Activated naive CD4-positive, alpha-beta T cell treated with anti-CD3 and anti-CD28 coated beads, Interleukin-2, amount 50 U/mL, for 72 hours (primary cell): ENCODE measurements at regions not wholly inside any gene's neighbourhood (a gene's known extent, or its start where the extent isn't known, plus 50 kb on each side); places are given as distances from the start of the nearest gene placed in this dataset.
"Not testable (repeated sequence)": the region's sequence is repeated elsewhere in the genome, so short reads cannot be mapped to it uniquely, and the experiment has no call there.

Experiments
- ATAC-seq, 2 donors: fragments of 150-1000 bp; cut with Tn5 transposase; 2 replicates each; pipeline ENCODE4 v1.10.0; 2021; ENCODE audit warnings: mild to moderate bottlenecking in 2 of 2, moderate library complexity in 2 of 2
- DNase-seq, 2 donors: peaks; one replicate each; pipeline ENCODE4 v3.0.0; 2021 to 2022; ENCODE audit warnings: low spot score in 2 of 2
- H3K27ac Mint-ChIP-seq, 2 donors: one replicate each; pipeline ENCODE4 v1.8.0; 2022; ENCODE audit warnings: mild to moderate bottlenecking in 2 of 2, mixed read lengths in 2 of 2
- H3K36me3 Mint-ChIP-seq, 2 donors: one replicate each; pipeline ENCODE4 v1.8.0; 2022; ENCODE audit warnings: mixed read lengths in 2 of 2
- H3K9me3 Mint-ChIP-seq, 2 donors: one replicate each; pipeline ENCODE4 v1.8.0; 2022; ENCODE audit warnings: mixed read lengths in 2 of 2

GRCh38 chr6:74000666-74001490 is 304.9 kb downstream of the CD109 start:
- no peak for DNase-seq
- Mint-ChIP-seq H3K9me3 (peaks cover 4% of the 10 kb centered on the region in 2 donors), H3K27ac (no peak overlapping the region), H3K36me3 (no peaks in the 10 kb centered on the region)
- no peak for ATAC-seq

- not testable (repeated sequence) for H3K9me3 Mint-ChIP-seq, H3K36me3 Mint-ChIP-seq, DNase-seq, H3K27ac Mint-ChIP-seq, ATAC-seq
Observed at GRCh38 chr6:73990609-73991238, 294.7 kb downstream of the CD109 start.

- Mint-ChIP-seq H3K9me3 (peaks cover 0 to 5% of the 10 kb centered on the region in 2 donors), H3K27ac (no peak overlapping the region), H3K36me3 (no peaks in the 10 kb centered on the region)
- ATAC-seq (no peak), DNase-seq (no peak)
Observed at GRCh38 chr6:73989428-73989827, 293.4 kb downstream of the CD109 start.

GRCh38 chr6:73985891-73986290 is 289.9 kb downstream of the CD109 start:
- H3K9me3 Mint-ChIP-seq: peaks cover 3 to 5% of the 10 kb centered on the region in 2 donors
- H3K27ac Mint-ChIP-seq: no peak overlapping the region
- ATAC-seq (no peak), DNase-seq (no peak)
- no peaks in the 10 kb centered on the region for H3K36me3 Mint-ChIP-seq

GRCh38 chr6:73984571-73985210 is 288.7 kb downstream of the CD109 start:
- ATAC-seq (no peak), DNase-seq (no peak)
- Mint-ChIP-seq H3K27ac (no peak overlapping the region), H3K36me3 (no peaks in the 10 kb centered on the region), H3K9me3 (peaks cover 4 to 5% of the 10 kb centered on the region in 2 donors)

GRCh38 chr6:73983367-73983766 is 287.4 kb downstream of the CD109 start:
- ATAC-seq (no peak), DNase-seq (no peak)
- Mint-ChIP-seq H3K27ac (no peak overlapping the region), H3K36me3 (no peaks in the 10 kb centered on the region), H3K9me3 (peaks cover 0 to 4% of the 10 kb centered on the region in 2 donors)

GRCh38 chr6:73980096-73980495 is 284.1 kb downstream of the CD109 start:
- H3K36me3 Mint-ChIP-seq: no peaks in the 10 kb centered on the region
- ATAC-seq (no peak), DNase-seq (no peak)
- H3K27ac Mint-ChIP-seq: no peak overlapping the region
- H3K9me3 Mint-ChIP-seq: peaks cover 0 to 4% of the 10 kb centered on the region in 2 donors

GRCh38 chr6:73978330-73978729 is 282.3 kb downstream of the CD109 start:
- ATAC-seq: no peak
- peaks cover 0 to 4% of the 10 kb centered on the region in 2 donors for H3K9me3 Mint-ChIP-seq
- H3K36me3 Mint-ChIP-seq: no peaks in the 10 kb centered on the region
- DNase-seq: no peak
- no peak overlapping the region for H3K27ac Mint-ChIP-seq

GRCh38 chr6:73972518-73972917 is 276.5 kb downstream of the CD109 start:
- H3K36me3 Mint-ChIP-seq, H3K27ac Mint-ChIP-seq, DNase-seq, ATAC-seq, H3K9me3 Mint-ChIP-seq: not testable (repeated sequence)

GRCh38 chr6:73969971-73970970 is 274.3 kb downstream of the CD109 start:
- Mint-ChIP-seq H3K27ac (no peak overlapping the region), H3K36me3 (no peaks in the 10 kb centered on the region), H3K9me3 (no peaks in the 10 kb centered on the region)
- DNase-seq (no peak), ATAC-seq (no peak)

- Mint-ChIP-seq H3K27ac (no peak overlapping the region), H3K36me3 (no peaks in the 10 kb centered on the region), H3K9me3 (no peaks in the 10 kb centered on the region)
- DNase-seq (no peak), ATAC-seq (no peak)
Observed at GRCh38 chr6:73968221-73968757, 272.3 kb downstream of the CD109 start.

GRCh38 chr6:73965539-73966029 is 269.6 kb downstream of the CD109 start:
- DNase-seq: no peak
- Mint-ChIP-seq H3K36me3 (no peaks in the 10 kb centered on the region), H3K9me3 (no peaks in the 10 kb centered on the region), H3K27ac (no peak overlapping the region)
- no peak for ATAC-seq

GRCh38 chr6:73964241-73964854 is 268.3 kb downstream of the CD109 start:
- Mint-ChIP-seq H3K9me3 (no peaks in the 10 kb centered on the region), H3K27ac (no peak overlapping the region), H3K36me3 (no peaks in the 10 kb centered on the region)
- DNase-seq (no peak), ATAC-seq (no peak)

GRCh38 chr6:73962884-73963283 is 266.9 kb downstream of the CD109 start:
- DNase-seq (no peak), ATAC-seq (no peak)
- no peaks in the 10 kb centered on the region for H3K9me3 Mint-ChIP-seq
- H3K27ac Mint-ChIP-seq: no peak overlapping the region
- no peaks in the 10 kb centered on the region for H3K36me3 Mint-ChIP-seq

GRCh38 chr6:73956305-73956704 is 260.3 kb downstream of the CD109 start:
- H3K36me3 Mint-ChIP-seq: no peaks in the 10 kb centered on the region
- DNase-seq (no peak), ATAC-seq (no peak)
- no peak overlapping the region for H3K27ac Mint-ChIP-seq
- no peaks in the 10 kb centered on the region for H3K9me3 Mint-ChIP-seq

GRCh38 chr6:73955800-73956199 is 259.8 kb downstream of the CD109 start:
- DNase-seq (no peak), ATAC-seq (no peak)
- H3K36me3 Mint-ChIP-seq: no peaks in the 10 kb centered on the region
- no peak overlapping the region for H3K27ac Mint-ChIP-seq
- H3K9me3 Mint-ChIP-seq: no peaks in the 10 kb centered on the region
